C4-2B (cell line): ENCODE measurements at regions not wholly inside any gene's neighbourhood (a gene's known extent, or its start where the extent isn't known, plus 50 kb on each side); places are given as distances from the start of the nearest gene placed in this dataset.
A peak's percentile ranks its signal among the peaks of the same experiment; 100 is the strongest.
"Not testable (repeated sequence)": the region's sequence is repeated elsewhere in the genome, so short reads cannot be mapped to it uniquely, and the experiment has no call there.

ENCODE experiments used
- H3K27ac ChIP-seq: fragments of 450-650 bp; 2 replicates; pipeline ENCODE4 v1.5.1; 2017
- CTCF ChIP-seq: fragments of 450-650 bp; conservative IDR thresholded peaks from 2 replicates; pipeline ENCODE4 v1.5.1; 2017; ENCODE audit warnings: mild to moderate bottlenecking
- ZFX ChIP-seq: fragments of 450-650 bp; IDR thresholded peaks from 2 replicates; pipeline ENCODE4 v1.6.1; 2017

GRCh38 chr1:192496369-192497056, 79.1 kb upstream of the RGS1 start:
- TF ChIP-seq CTCF (no peak), ZFX (no peak)
- H3K27ac ChIP-seq: no peak overlapping the region

GRCh38 chr1:192497214-192497794, 78.3 kb upstream of the RGS1 start:
- no peak for TF ChIP-seq ZFX
- no peak for TF ChIP-seq CTCF

GRCh38 chr1:192498092-192498491, 77.5 kb upstream of the RGS1 start:
- peak overlapping the region; percentile 31; the same call in 1 of the 2 replicates for H3K27ac ChIP-seq

More at GRCh38 chr1:192497214-192497794, 78.3 kb upstream of the RGS1 start:
- H3K27ac ChIP-seq: no peak overlapping the region

- peak overlapping the region; percentile 5; the same call in 1 of the 2 replicates for H3K27ac ChIP-seq
Measured at GRCh38 chr1:192499061-192499581, 76.5 kb upstream of the RGS1 start.

GRCh38 chr1:192500541-192500940, 75.0 kb upstream of the RGS1 start:
- H3K27ac ChIP-seq: not testable (repeated sequence)

- no peak for TF ChIP-seq ZFX
- no peak for TF ChIP-seq CTCF
- no peak overlapping the region for H3K27ac ChIP-seq
Measured at GRCh38 chr1:192506741-192507155, 68.8 kb upstream of the RGS1 start.

- TF ChIP-seq CTCF: no peak
- no peak for TF ChIP-seq ZFX
- H3K27ac ChIP-seq: no peak overlapping the region
Measured at GRCh38 chr1:192512426-192513162, 63.0 kb upstream of the RGS1 start.

GRCh38 chr1:192513196-192513595, 62.4 kb upstream of the RGS1 start:
- TF ChIP-seq ZFX (no peak), CTCF (no peak)
- no peak overlapping the region for H3K27ac ChIP-seq
